NB4 (cell line): ENCODE measurements at regions not wholly inside any gene's neighbourhood (a gene's known extent, or its start where the extent isn't known, plus 50 kb on each side); places are given as distances from the start of the nearest gene placed in this dataset.

Source experiments
- DNase-seq: peaks from one replicate; pipeline ENCODE4 v3.0.0; 2010; ENCODE audit warnings: low read depth
- H3K4me3 ChIP-seq: one replicate; pipeline ENCODE4 v1.5.1; 2011; ENCODE audit warnings: mild to moderate bottlenecking, low read depth, low read length, moderate library complexity
- CTCF ChIP-seq: IDR thresholded peaks from one replicate; pipeline ENCODE4 v1.5.1; 2012; ENCODE audit warnings: low read depth, low read length
- MYC ChIP-seq: IDR thresholded peaks from 2 replicates; pipeline ENCODE4 v1.6.1; 2011; ENCODE audit warnings: low read depth, low read length
- POLR2A ChIP-seq: IDR thresholded peaks from 2 replicates; pipeline ENCODE4 v1.6.1; 2011; ENCODE audit warnings: mild to moderate bottlenecking; ENCODE audit not compliant: insufficient read length; ENCODE audit errors: extremely low read depth
- TF ChIP-seq, protein P1 (sequence below): IDR thresholded peaks from 2 replicates; pipeline ENCODE4 v1.6.1; 2011; ENCODE audit warnings: low read depth, low read length

- DNase-seq: no peak
- TF ChIP-seq MYC (no peak), CTCF (no peak), POLR2A (no peak)
- TF ChIP-seq, protein P1, sequence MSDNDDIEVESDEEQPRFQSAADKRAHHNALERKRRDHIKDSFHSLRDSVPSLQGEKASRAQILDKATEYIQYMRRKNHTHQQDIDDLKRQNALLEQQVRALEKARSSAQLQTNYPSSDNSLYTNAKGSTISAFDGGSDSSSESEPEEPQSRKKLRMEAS: no peak
- no peak overlapping the region for H3K4me3 ChIP-seq
Measured at GRCh38 chr5:6859951-6860638, 146.9 kb downstream of the TENT4A start.

- no peak for DNase-seq
- no peak for TF ChIP-seq CTCF
- H3K4me3 ChIP-seq: no peak overlapping the region
Measured at GRCh38 chr5:6861036-6861435, 147.8 kb downstream of the TENT4A start.

DNA sequence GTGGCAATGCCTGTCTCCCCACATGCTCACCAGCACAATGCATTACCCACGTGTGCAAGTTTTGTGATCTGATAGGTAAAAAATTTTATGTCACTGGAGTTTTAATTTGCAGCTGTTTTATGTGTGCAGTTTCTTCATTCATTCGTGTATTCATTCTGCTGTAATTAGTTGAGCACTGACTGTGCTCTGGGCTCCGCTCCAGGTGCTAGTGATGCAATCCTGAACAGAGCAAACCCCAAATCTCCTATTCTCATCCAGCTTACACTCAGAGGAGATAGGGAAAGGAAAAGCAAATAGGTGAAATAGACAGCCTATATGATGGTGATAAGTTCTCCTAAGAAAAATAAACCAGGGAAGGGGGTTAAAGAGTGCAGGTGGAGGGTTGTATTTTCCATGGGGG is 148.4 kb downstream of the TENT4A start:
- DNase-seq: no peak
- TF ChIP-seq, protein P1: no peak
- no peak for TF ChIP-seq CTCF
- TF ChIP-seq POLR2A: no peak
- no peak for TF ChIP-seq MYC
- no peak overlapping the region for H3K4me3 ChIP-seq

GRCh38 chr5:6862306-6862705 is 149.1 kb downstream of the TENT4A start:
- TF ChIP-seq MYC (no peak), POLR2A (no peak), CTCF (no peak)
- TF ChIP-seq, protein P1: no peak
- H3K4me3 ChIP-seq: no peak overlapping the region
- DNase-seq: no peak

DNA sequence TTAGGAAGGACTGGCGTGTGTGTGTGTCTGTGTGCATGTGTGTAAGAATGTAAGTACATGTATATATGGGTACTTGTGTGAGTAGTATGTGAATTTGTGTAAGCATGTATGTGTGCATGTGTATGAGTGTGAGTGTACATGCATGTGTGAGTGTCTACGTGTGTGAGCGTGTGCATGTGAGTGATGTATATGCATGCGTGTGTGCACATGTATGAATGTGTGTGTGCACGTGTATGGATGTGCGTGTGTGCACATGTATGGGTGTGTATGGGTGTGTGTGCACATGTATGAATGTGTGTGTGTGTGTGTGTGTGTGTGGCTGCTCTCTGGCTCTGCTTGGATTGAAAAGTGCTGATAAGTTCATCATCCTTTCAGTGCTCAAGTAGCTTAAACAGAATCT is 154.5 kb downstream of the TENT4A start:
- DNase-seq: no peak
- H3K4me3 ChIP-seq: no peak overlapping the region
- TF ChIP-seq CTCF (no peak), POLR2A (no peak), MYC (no peak)
- TF ChIP-seq, protein P1: no peak

- no peak overlapping the region for H3K4me3 ChIP-seq
- no peak for DNase-seq
- TF ChIP-seq POLR2A (no peak), CTCF (no peak), MYC (no peak)
- TF ChIP-seq, protein P1: no peak
Measured at GRCh38 chr5:6868171-6868570, 154.9 kb downstream of the TENT4A start.
